GM23338 (cell line): ENCODE measurements at regions not wholly inside any gene's neighbourhood (a gene's known extent, or its start where the extent isn't known, plus 50 kb on each side); places are given as distances from the start of the nearest gene placed in this dataset.

Experiments used
- ATAC-seq: fragments of 200-7000 bp; cut with Tn5 transposase; 3 replicates; pipeline ENCODE4 v1.9.1; 2020
- DNase-seq: peaks from one replicate; pipeline ENCODE4 v3.0.0-alpha.2; 2015; ENCODE audit warnings: low spot score
- H2AFZ ChIP-seq: fragments of 200-600 bp; sonication (generic); 2 replicates; pipeline ENCODE4 v1.8.0; 2016; ENCODE audit warnings: antibody characterized with exemption, mild to moderate bottlenecking, moderate library complexity
- H3F3A ChIP-seq: fragments of 200-600 bp; sonication (generic); replicated peaks from 2 replicates; pipeline ENCODE4 v1.8.0; 2017; ENCODE audit warnings: antibody characterized with exemption, mixed run types, low read depth
- H3K27ac ChIP-seq: fragments of 200-600 bp; sonication (generic); 2 replicates; pipeline ENCODE4 v1.6.1; 2016; ENCODE audit warnings: low read depth
- H3K27me3 ChIP-seq: fragments of 200-600 bp; sonication (generic); 2 replicates; pipeline ENCODE4 v1.8.0; 2016; ENCODE audit warnings: mild to moderate bottlenecking, mixed run types, moderate library complexity; ENCODE audit not compliant: insufficient read depth
- H3K36me3 ChIP-seq: fragments of 200-600 bp; sonication (generic); 2 replicates; pipeline ENCODE4 v1.8.0; 2016; ENCODE audit warnings: mild to moderate bottlenecking; ENCODE audit not compliant: insufficient read depth
- H3K4me1 ChIP-seq: fragments of 200-600 bp; sonication (generic); 2 replicates; pipeline ENCODE4 v1.8.0; 2016; ENCODE audit warnings: mild to moderate bottlenecking, moderate library complexity; ENCODE audit not compliant: insufficient read depth
- H3K4me2 ChIP-seq: fragments of 200-600 bp; sonication (generic); 2 replicates; pipeline ENCODE4 v1.7.1; 2017; ENCODE audit warnings: mixed run types
- H3K4me3 ChIP-seq: fragments of 200-600 bp; sonication (generic); 2 replicates; pipeline ENCODE4 v1.6.1; 2016; ENCODE audit warnings: mixed run types
- H3K79me2 ChIP-seq: fragments of 200-600 bp; sonication (generic); replicated peaks from 2 replicates; pipeline ENCODE4 v1.8.0; 2017; ENCODE audit warnings: mild to moderate bottlenecking; ENCODE audit not compliant: insufficient read depth
- H3K9me2 ChIP-seq: fragments of 200-600 bp; sonication (generic); 2 replicates; pipeline ENCODE4 v1.8.0; 2017; ENCODE audit not compliant: insufficient read depth
- H4K20me1 ChIP-seq: fragments of 200-600 bp; sonication (generic); replicated peaks from 2 replicates; pipeline ENCODE4 v1.8.0; 2017; ENCODE audit warnings: mild to moderate bottlenecking; ENCODE audit not compliant: insufficient read depth
- H3K27ac Mint-ChIP-seq: 2 replicates; pipeline ENCODE4 v1.8.0; 2020; ENCODE audit warnings: inconsistent platforms, mild to moderate bottlenecking, moderate library complexity, mixed read lengths
- H3K27me3 Mint-ChIP-seq: 3 replicates; pipeline ENCODE4 v1.8.0; 2022; ENCODE audit warnings: low read depth, mild to moderate bottlenecking, moderate library complexity, mixed read lengths, inconsistent platforms; ENCODE audit not compliant: insufficient read depth, poor library complexity
- H3K36me3 Mint-ChIP-seq: 3 replicates; pipeline ENCODE4 v1.8.0; 2021; ENCODE audit warnings: low read depth, mild to moderate bottlenecking, inconsistent platforms, moderate library complexity, mixed read lengths
- H3K4me1 Mint-ChIP-seq: 3 replicates; pipeline ENCODE4 v1.8.0; 2020; ENCODE audit warnings: mild to moderate bottlenecking, inconsistent platforms, mixed read lengths
- H3K4me3 Mint-ChIP-seq: 3 replicates; pipeline ENCODE4 v1.8.0; 2021; ENCODE audit warnings: moderate library complexity, mild to moderate bottlenecking, inconsistent platforms, mixed read lengths
- H3K9me3 Mint-ChIP-seq: 3 replicates; pipeline ENCODE4 v1.8.0; 2020; ENCODE audit warnings: moderate library complexity, mild to moderate bottlenecking, inconsistent platforms, mixed read lengths
- EZH2 ChIP-seq: fragments of 200-600 bp; sonication (generic); IDR thresholded peaks from one replicate; pipeline ENCODE4 v1.8.0; 2017; ENCODE audit warnings: antibody characterized with exemption, mild to moderate bottlenecking, low read depth; ENCODE audit not compliant: unreplicated experiment
- EZH2phosphoT487 ChIP-seq: fragments of 200-600 bp; sonication (generic); IDR thresholded peaks from one replicate; pipeline ENCODE4 v1.8.1; 2018; ENCODE audit warnings: antibody characterized with exemption; ENCODE audit not compliant: unreplicated experiment
- JUNB ChIP-seq: IDR thresholded peaks from one replicate; pipeline ENCODE4 v1.6.1; 2016; ENCODE audit warnings: antibody characterized with exemption; ENCODE audit not compliant: unreplicated experiment
- NANOG ChIP-seq: IDR thresholded peaks from 2 replicates; pipeline ENCODE4 v1.6.1; 2016; ENCODE audit warnings: antibody characterized with exemption, borderline replicate concordance
- POLR2AphosphoS5 ChIP-seq: IDR thresholded peaks from 2 replicates; pipeline ENCODE4 v1.6.1; 2016; ENCODE audit warnings: antibody characterized with exemption, low read depth
- STAT1 ChIP-seq: IDR thresholded peaks from one replicate; pipeline ENCODE4 v1.6.1; 2016; ENCODE audit warnings: antibody characterized with exemption; ENCODE audit not compliant: unreplicated experiment
- TF ChIP-seq, protein P1 (sequence below): IDR thresholded peaks from 2 replicates; pipeline ENCODE4 v1.6.1; 2016; ENCODE audit warnings: antibody characterized with exemption
- TF ChIP-seq, protein P2 (sequence below): IDR thresholded peaks from one replicate; pipeline ENCODE4 v1.6.1; 2018; ENCODE audit warnings: antibody characterized with exemption; ENCODE audit not compliant: unreplicated experiment
- TF ChIP-seq, protein P3 (sequence below), 2 experiments: fragments of 200-600 bp in 1 of 2; sonication (generic) in 1 of 2; conservative IDR thresholded peaks; 2 replicates each; pipeline versions ENCODE4 v1.5.1 to v1.6.1; 2016 to 2017; ENCODE audit warnings: antibody characterized with exemption in 2 of 2, low read depth in 2 of 2, mild to moderate bottlenecking in 2 of 2, moderate library complexity in 1 of 2
- TF ChIP-seq, protein P4 (sequence below): fragments of 250-450 bp; sonication (Bioruptor Pico); IDR thresholded peaks from 2 replicates; pipeline ENCODE4 v1.5.0; 2020; ENCODE audit warnings: mild to moderate bottlenecking, moderate library complexity

DNA sequence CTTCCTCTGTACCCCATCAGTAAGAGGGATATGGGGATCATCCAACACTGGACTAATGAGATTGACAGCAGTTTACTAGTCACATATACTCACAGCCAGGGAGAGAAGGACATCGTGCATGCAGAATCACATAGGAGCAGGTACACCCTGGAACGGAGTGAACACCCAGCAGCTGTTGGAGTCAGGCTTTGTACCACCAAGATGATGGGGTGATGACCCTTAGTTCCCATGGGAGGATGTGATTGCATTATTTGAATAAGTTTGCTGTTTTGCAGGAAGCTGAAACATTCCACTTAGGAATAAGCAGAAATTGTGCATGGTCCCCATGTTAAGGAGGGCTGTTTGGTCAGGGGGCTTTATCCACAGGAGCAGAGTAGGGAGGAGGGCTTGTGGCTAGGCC is 482.7 kb upstream of the PDZRN3 start:
- Histone ChIP-seq H3K4me2 (no peak overlapping the region), H3K4me3 (no peak overlapping the region), H3K27ac (no peak overlapping the region), H3K27me3 (no peaks in the 10 kb centered on the region), H3K4me1 (no peaks in the 10 kb centered on the region), H3K9me2 (no peaks in the 10 kb centered on the region), H2AFZ (no peak overlapping the region), H4K20me1 (no peaks in the 10 kb centered on the region), H3K36me3 (no peaks in the 10 kb centered on the region), H3K79me2 (no peaks in the 10 kb centered on the region), H3F3A (no peaks in the 10 kb centered on the region)
- Mint-ChIP-seq H3K4me3 (no peak overlapping the region), H3K4me1 (no peaks in the 10 kb centered on the region), H3K9me3 (no peaks in the 10 kb centered on the region), H3K36me3 (no peaks in the 10 kb centered on the region), H3K27me3 (peaks cover 3% of the 10 kb centered on the region), H3K27ac (no peak overlapping the region)
- ATAC-seq (no peak), DNase-seq (no peak)
- TF ChIP-seq, protein P1, sequence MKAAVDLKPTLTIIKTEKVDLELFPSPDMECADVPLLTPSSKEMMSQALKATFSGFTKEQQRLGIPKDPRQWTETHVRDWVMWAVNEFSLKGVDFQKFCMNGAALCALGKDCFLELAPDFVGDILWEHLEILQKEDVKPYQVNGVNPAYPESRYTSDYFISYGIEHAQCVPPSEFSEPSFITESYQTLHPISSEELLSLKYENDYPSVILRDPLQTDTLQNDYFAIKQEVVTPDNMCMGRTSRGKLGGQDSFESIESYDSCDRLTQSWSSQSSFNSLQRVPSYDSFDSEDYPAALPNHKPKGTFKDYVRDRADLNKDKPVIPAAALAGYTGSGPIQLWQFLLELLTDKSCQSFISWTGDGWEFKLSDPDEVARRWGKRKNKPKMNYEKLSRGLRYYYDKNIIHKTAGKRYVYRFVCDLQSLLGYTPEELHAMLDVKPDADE, result no peak
- no peak for TF ChIP-seq JUNB
- TF ChIP-seq NANOG, result no peak

DNA sequence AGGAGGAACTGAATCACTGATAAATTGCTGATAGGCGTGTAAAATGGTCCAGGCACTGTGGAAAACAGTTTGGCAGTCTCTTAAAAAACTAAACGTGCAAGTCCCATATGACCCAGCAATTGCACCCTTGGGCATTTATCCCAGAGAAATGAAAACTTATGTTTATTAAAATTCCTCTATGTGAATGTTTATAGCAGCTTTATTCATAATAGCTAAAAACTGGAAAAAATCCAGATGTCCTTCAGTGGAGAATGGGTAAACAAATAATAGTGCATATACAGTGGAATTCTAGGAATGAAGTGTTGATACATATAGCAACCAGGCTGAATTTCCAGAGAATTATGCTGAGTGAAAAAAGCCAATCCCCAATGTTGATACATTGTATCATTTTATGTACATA is 482.2 kb upstream of the PDZRN3 start:
- H3K4me3 Mint-ChIP-seq, result no peak overlapping the region
- H3K4me2 ChIP-seq, result no peak overlapping the region
- no peaks in the 10 kb centered on the region for H3K4me1 ChIP-seq
- DNase-seq (no peak), ATAC-seq (no peak)
- H3K36me3 Mint-ChIP-seq, result no peaks in the 10 kb centered on the region
- peaks cover 3% of the 10 kb centered on the region for H3K27me3 Mint-ChIP-seq
- no peak overlapping the region for H3K4me3 ChIP-seq
- no peak overlapping the region for H3K27ac Mint-ChIP-seq
- H3K27me3 ChIP-seq, result no peaks in the 10 kb centered on the region
- no peak overlapping the region for H3K27ac ChIP-seq
- H3K9me2 ChIP-seq, result no peaks in the 10 kb centered on the region
- H3K79me2 ChIP-seq, result no peaks in the 10 kb centered on the region
- no peaks in the 10 kb centered on the region for H4K20me1 ChIP-seq
- no peaks in the 10 kb centered on the region for H3K9me3 Mint-ChIP-seq
- no peaks in the 10 kb centered on the region for H3F3A ChIP-seq
- no peaks in the 10 kb centered on the region for H3K36me3 ChIP-seq
- no peaks in the 10 kb centered on the region for H3K4me1 Mint-ChIP-seq
- H2AFZ ChIP-seq, result no peak overlapping the region
- TF ChIP-seq, protein P2, sequence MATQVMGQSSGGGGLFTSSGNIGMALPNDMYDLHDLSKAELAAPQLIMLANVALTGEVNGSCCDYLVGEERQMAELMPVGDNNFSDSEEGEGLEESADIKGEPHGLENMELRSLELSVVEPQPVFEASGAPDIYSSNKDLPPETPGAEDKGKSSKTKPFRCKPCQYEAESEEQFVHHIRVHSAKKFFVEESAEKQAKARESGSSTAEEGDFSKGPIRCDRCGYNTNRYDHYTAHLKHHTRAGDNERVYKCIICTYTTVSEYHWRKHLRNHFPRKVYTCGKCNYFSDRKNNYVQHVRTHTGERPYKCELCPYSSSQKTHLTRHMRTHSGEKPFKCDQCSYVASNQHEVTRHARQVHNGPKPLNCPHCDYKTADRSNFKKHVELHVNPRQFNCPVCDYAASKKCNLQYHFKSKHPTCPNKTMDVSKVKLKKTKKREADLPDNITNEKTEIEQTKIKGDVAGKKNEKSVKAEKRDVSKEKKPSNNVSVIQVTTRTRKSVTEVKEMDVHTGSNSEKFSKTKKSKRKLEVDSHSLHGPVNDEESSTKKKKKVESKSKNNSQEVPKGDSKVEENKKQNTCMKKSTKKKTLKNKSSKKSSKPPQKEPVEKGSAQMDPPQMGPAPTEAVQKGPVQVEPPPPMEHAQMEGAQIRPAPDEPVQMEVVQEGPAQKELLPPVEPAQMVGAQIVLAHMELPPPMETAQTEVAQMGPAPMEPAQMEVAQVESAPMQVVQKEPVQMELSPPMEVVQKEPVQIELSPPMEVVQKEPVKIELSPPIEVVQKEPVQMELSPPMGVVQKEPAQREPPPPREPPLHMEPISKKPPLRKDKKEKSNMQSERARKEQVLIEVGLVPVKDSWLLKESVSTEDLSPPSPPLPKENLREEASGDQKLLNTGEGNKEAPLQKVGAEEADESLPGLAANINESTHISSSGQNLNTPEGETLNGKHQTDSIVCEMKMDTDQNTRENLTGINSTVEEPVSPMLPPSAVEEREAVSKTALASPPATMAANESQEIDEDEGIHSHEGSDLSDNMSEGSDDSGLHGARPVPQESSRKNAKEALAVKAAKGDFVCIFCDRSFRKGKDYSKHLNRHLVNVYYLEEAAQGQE, result no peak
- TF ChIP-seq EZH2, result no peak
- no peak for TF ChIP-seq EZH2phosphoT487
- TF ChIP-seq JUNB, result no peak
- TF ChIP-seq, protein P3, sequence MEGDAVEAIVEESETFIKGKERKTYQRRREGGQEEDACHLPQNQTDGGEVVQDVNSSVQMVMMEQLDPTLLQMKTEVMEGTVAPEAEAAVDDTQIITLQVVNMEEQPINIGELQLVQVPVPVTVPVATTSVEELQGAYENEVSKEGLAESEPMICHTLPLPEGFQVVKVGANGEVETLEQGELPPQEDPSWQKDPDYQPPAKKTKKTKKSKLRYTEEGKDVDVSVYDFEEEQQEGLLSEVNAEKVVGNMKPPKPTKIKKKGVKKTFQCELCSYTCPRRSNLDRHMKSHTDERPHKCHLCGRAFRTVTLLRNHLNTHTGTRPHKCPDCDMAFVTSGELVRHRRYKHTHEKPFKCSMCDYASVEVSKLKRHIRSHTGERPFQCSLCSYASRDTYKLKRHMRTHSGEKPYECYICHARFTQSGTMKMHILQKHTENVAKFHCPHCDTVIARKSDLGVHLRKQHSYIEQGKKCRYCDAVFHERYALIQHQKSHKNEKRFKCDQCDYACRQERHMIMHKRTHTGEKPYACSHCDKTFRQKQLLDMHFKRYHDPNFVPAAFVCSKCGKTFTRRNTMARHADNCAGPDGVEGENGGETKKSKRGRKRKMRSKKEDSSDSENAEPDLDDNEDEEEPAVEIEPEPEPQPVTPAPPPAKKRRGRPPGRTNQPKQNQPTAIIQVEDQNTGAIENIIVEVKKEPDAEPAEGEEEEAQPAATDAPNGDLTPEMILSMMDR (conservative IDR thresholded peaks at IDR 0.05; ENCODE audit: low read depth in 2 of 2), result no peak
- TF ChIP-seq, protein P4, sequence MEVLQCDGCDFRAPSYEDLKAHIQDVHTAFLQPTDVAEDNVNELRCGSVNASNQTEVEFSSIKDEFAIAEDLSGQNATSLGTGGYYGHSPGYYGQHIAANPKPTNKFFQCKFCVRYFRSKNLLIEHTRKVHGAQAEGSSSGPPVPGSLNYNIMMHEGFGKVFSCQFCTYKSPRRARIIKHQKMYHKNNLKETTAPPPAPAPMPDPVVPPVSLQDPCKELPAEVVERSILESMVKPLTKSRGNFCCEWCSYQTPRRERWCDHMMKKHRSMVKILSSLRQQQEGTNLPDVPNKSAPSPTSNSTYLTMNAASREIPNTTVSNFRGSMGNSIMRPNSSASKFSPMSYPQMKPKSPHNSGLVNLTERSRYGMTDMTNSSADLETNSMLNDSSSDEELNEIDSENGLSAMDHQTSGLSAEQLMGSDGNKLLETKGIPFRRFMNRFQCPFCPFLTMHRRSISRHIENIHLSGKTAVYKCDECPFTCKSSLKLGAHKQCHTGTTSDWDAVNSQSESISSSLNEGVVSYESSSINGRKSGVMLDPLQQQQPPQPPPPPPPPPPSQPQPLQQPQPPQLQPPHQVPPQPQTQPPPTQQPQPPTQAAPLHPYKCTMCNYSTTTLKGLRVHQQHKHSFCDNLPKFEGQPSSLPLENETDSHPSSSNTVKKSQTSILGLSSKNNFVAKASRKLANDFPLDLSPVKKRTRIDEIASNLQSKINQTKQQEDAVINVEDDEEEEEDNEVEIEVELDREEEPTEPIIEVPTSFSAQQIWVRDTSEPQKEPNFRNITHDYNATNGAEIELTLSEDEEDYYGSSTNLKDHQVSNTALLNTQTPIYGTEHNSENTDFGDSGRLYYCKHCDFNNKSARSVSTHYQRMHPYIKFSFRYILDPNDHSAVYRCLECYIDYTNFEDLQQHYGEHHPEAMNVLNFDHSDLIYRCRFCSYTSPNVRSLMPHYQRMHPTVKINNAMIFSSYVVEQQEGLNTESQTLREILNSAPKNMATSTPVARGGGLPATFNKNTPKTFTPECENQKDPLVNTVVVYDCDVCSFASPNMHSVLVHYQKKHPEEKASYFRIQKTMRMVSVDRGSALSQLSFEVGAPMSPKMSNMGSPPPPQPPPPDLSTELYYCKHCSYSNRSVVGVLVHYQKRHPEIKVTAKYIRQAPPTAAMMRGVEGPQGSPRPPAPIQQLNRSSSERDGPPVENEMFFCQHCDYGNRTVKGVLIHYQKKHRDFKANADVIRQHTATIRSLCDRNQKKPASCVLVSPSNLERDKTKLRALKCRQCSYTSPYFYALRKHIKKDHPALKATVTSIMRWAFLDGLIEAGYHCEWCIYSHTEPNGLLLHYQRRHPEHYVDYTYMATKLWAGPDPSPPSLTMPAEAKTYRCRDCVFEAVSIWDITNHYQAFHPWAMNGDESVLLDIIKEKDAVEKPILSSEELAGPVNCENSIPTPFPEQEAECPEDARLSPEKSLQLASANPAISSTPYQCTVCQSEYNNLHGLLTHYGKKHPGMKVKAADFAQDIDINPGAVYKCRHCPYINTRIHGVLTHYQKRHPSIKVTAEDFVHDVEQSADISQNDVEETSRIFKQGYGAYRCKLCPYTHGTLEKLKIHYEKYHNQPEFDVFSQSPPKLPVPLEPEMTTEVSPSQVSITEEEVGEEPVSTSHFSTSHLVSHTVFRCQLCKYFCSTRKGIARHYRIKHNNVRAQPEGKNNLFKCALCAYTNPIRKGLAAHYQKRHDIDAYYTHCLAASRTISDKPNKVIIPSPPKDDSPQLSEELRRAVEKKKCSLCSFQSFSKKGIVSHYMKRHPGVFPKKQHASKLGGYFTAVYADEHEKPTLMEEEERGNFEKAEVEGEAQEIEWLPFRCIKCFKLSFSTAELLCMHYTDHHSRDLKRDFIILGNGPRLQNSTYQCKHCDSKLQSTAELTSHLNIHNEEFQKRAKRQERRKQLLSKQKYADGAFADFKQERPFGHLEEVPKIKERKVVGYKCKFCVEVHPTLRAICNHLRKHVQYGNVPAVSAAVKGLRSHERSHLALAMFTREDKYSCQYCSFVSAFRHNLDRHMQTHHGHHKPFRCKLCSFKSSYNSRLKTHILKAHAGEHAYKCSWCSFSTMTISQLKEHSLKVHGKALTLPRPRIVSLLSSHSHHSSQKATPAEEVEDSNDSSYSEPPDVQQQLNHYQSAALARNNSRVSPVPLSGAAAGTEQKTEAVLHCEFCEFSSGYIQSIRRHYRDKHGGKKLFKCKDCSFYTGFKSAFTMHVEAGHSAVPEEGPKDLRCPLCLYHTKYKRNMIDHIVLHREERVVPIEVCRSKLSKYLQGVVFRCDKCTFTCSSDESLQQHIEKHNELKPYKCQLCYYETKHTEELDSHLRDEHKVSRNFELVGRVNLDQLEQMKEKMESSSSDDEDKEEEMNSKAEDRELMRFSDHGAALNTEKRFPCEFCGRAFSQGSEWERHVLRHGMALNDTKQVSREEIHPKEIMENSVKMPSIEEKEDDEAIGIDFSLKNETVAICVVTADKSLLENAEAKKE (CRISPR knock-in tag), result no peak
- no peak for TF ChIP-seq STAT1
- no peak for TF ChIP-seq POLR2AphosphoS5
